H1 (cell line): ENCODE measurements at regions not wholly inside any gene's neighbourhood (a gene's known extent, or its start where the extent isn't known, plus 50 kb on each side); places are given as distances from the start of the nearest gene placed in this dataset.

Source experiments
- CTCF ChIP-seq, 3 experiments: IDR thresholded peaks; 1 replicate in 2 of 3; 2 replicates in 1 of 3; pipeline versions ENCODE4 v1.5.1 to v1.6.1; 2011; ENCODE audit warnings: low read length in 3 of 3, mild to moderate bottlenecking in 3 of 3, inconsistent platforms in 2 of 3, low read depth in 1 of 3, moderate library complexity in 1 of 3; ENCODE audit not compliant: insufficient read depth in 1 of 3; ENCODE audit errors: control extremely low read depth in 1 of 3
- FOSL1 ChIP-seq: IDR thresholded peaks from 2 replicates; pipeline ENCODE4 v1.6.1; 2011; ENCODE audit warnings: mild to moderate bottlenecking, low read depth, low read length, moderate library complexity; ENCODE audit not compliant: insufficient read depth
- GABPA ChIP-seq: IDR thresholded peaks from 2 replicates; pipeline ENCODE4 v1.6.1; 2011; ENCODE audit warnings: mild to moderate bottlenecking, low read length, moderate library complexity, borderline replicate concordance; ENCODE audit not compliant: insufficient read depth
- JUN ChIP-seq: IDR thresholded peaks from 2 replicates; pipeline ENCODE4 v1.6.1; 2011; ENCODE audit warnings: low read depth, mild to moderate bottlenecking, improper control_type of control experiment, low read length
- NRF1 ChIP-seq: IDR thresholded peaks from 2 replicates; pipeline ENCODE4 v1.6.1; 2011; ENCODE audit warnings: mild to moderate bottlenecking, low read depth, low read length, improper control_type of control experiment
- POLR2A ChIP-seq, 2 experiments: IDR thresholded peaks; 1 replicate in 1 of 2; 2 replicates in 1 of 2; pipeline ENCODE4 v1.6.1; 2011; ENCODE audit warnings: low read depth in 2 of 2, low read length in 2 of 2, mild to moderate bottlenecking in 2 of 2; ENCODE audit errors: control extremely low read depth in 1 of 2
- POLR2AphosphoS5 ChIP-seq: IDR thresholded peaks from 2 replicates; pipeline ENCODE4 v1.6.1; 2011; ENCODE audit warnings: low read depth, low read length
- RAD21 ChIP-seq, 2 experiments: IDR thresholded peaks in 1 of 2; conservative IDR thresholded peaks in 1 of 2; 2 replicates each; pipeline ENCODE4 v1.6.1; 2011; ENCODE audit warnings: low read depth in 2 of 2, low read length in 2 of 2, improper control_type of control experiment in 1 of 2, inconsistent platforms in 1 of 2, mild to moderate bottlenecking in 1 of 2, moderate library complexity in 1 of 2
- RFX5 ChIP-seq: IDR thresholded peaks from 2 replicates; pipeline ENCODE4 v1.6.1; 2011; ENCODE audit warnings: low read depth, low read length, improper control_type of control experiment, borderline replicate concordance
- SIN3A ChIP-seq, 2 experiments: IDR thresholded peaks in 1 of 2; conservative IDR thresholded peaks in 1 of 2; 2 replicates each; pipeline ENCODE4 v1.6.1; 2011 to 2012; ENCODE audit warnings: low read length in 2 of 2, improper control_type of control experiment in 1 of 2, low read depth in 1 of 2, mild to moderate bottlenecking in 1 of 2
- TAF1 ChIP-seq: IDR thresholded peaks from 2 replicates; pipeline ENCODE4 v1.6.1; 2011; ENCODE audit warnings: mild to moderate bottlenecking, low read depth, low read length

- TF ChIP-seq POLR2AphosphoS5 (no peak), CTCF (IDR thresholded peaks at IDR 0.05; ENCODE audit: control extremely low read depth in 1 of 3, insufficient read depth in 1 of 3, low read depth in 1 of 3, low read length in 3 of 3) (no peak), GABPA (no peak), FOSL1 (no peak), NRF1 (no peak), JUN (no peak), RFX5 (no peak), TAF1 (no peak), RAD21 (IDR thresholded peaks at IDR 0.05 in 1 of 2, conservative IDR thresholded peaks at IDR 0.05 in 1 of 2; ENCODE audit: low read depth in 2 of 2, low read length in 2 of 2) (no peak), POLR2A (IDR thresholded peaks at IDR 0.05; ENCODE audit: control extremely low read depth in 1 of 2, low read depth in 2 of 2, low read length in 2 of 2) (no peak), SIN3A (conservative IDR thresholded peaks at IDR 0.05 in 1 of 2, IDR thresholded peaks at IDR 0.05 in 1 of 2; ENCODE audit: low read depth in 1 of 2, low read length in 2 of 2) (no peak)
These were observed 232.7 kb upstream of the GATB start for GRCh38 chr4:151993521-151993920.
